ENCODE measurements at regions not wholly inside any gene's neighbourhood (a gene's known extent, or its start where the extent isn't known, plus 50 kb on each side); places are given as distances from the start of the nearest gene placed in this dataset.

DNA sequence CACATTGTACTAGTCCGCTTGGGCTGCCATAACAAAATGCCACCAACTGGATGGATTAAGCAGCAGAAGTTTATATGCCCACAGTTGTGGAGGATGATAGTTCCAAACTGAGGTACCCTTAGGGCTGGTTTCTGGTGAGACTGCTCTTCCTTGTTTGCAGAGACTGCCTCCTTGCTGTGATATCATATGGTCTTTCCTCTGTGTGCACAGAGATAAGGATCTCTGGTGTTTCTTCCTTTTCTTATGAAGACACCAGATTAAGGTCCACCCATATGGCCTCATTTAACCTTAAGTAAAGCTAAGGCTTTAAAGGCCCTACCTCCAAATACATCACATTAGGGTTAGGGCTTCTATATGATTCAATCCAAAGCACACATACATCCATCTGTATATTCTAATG lies 738.2 kb upstream of the GCFC2 start:
- DNase-seq: no peak

DNA sequence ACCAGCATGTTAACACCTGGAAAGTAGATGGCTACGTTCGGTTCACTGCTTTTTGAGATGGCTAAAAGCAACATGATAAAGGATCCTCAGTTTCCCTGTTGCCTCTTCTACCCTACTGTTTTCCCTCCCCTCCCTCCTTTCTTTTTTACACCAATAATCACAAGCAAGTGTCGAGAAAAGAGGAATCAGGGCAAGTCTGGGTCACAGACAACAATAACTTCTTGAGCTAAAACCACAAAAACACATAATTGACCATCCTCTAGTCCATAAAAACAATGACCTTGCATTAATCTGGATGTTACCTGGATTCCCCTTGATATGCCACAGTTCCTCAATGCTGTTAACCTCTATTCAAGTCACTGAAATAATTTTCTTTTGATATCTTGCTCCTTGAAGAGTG lies 736.6 kb upstream of the GCFC2 start:
- no peak for DNase-seq

DNA sequence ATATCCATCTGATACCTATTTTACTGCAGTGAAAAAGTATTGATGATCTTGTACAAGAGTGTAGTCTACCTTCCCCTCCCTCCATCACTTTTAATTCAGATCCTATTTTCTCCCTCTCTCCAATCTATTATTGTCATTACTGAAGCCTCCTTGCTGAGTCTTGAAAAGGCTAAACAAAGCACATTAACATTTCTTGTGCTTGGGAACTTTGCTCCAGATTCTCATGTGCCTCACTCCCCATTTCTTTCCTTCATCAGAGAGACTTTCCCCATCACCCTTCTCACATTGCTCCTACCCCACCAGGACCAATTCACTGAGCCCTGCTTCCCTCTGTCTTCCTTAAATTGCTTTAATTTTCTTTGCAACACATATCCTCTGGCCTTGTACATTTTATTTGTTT lies 736.2 kb upstream of the GCFC2 start:
- no peak for DNase-seq

DNA sequence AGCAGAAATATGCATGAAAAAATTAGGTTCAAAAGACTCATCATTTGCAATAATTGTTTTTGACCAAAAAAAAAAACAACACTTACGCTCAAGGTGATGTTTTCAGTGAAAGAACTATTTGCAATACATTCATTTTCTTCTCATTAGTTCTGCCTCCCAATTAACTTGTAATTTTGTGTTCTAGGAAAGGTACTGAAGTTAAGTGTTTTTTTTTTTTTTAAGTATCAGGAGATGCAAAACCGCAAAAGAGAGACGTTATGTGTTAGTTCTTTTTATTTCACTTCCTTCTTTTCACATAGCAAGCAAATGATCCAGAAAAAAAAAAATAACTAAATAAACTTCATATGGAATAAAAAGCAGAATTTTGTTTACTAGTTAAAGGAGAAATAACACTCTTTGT lies 735.2 kb upstream of the GCFC2 start:
- DNase-seq: no peak

DNA sequence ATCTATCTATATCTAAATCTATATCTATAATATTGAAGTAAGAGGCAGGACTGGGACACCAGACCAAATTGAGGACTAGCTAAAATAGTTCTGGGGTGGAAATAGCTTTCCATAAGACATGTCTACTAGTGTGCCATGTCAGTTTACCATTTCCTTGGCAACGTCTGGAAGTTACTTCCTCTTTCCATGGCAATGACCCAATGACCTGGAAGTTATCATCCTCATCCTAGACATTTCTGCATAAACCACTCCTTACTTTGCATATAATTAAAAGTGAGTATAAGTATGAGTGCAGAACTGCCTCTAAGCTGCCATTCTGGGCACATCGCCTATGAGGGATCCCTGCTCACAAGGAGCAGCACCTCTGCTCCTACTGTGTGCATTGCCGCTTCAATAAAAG lies 734.0 kb upstream of the GCFC2 start:
- DNase-seq: no peak

DNA sequence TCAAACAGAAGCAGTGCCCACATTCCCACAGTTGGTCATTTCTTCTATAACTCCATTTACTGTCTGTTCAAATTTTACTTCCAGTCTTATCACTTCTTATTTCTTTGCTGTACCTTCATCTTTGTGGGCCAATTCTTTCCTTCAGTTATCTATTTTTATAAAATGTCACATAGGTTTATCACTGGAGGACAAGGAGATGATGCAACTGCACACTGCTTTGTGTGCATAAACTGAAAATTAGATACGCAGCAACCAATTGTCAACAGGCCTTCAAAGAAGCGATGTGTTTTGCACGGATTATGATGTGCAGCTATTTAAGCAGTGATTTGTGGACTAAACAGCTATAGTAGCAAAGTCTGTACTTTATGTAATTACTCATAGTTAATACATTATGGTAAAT lies 726.8 kb upstream of the GCFC2 start:
- DNase-seq: no peak

DNA sequence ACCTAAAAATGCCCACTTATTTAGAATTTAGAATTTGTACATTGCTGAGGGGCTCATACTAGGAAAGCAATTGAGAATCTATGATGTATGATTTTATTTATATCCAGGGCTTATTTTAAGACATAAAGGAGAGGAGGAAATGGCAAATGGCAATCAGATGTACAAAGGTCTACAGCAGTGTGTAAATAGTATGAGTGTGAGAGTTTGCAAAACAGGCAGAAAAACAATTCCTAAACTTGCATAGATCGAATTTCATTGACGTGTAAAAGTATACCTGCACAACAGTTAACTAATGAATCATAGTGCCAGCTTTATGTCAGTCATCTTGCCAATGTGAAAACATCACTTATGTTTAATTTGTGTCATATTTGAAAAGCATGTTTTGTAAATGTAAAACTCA lies 718.7 kb upstream of the GCFC2 start:
- DNase-seq: no peak

DNA sequence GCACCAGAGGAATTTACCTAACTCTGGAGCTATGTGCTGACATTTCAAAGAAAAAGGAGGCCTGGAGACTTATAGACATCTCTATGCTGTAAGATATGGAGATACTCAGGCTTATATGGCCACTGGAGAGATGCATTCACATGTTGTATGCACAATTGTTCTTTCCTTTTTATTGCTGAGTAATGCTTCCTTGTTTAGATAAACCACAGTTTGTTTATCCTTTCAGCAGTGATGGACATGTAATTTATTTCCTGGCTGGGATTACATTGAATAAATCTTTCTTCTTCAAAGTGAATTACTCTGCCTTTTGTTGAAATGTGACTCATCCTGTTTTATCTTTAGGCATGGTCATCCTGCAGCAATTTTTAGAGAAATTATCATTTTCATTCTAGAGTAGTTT lies 716.7 kb upstream of the GCFC2 start:
- DNase-seq: no peak

DNA sequence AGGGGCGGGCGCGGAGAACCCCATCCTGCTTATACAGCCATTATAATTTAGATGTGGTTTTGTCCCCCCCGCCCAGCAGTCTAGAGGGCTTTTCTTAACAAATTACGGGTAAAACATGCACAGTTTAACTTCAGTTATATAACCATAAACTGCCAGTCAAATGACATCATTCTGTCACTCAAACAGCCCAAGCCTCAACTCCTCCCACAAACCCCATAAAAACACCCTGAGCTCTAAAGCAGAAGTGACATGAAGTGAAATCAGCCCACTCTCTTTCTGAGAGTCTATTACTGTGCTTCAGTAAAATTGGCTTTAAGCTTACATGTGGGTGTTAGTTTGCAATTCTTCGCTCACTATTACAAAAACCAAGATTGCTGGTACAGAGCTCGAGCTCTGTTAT lies 705.1 kb upstream of the GCFC2 start:
- DNase-seq: no peak

DNA sequence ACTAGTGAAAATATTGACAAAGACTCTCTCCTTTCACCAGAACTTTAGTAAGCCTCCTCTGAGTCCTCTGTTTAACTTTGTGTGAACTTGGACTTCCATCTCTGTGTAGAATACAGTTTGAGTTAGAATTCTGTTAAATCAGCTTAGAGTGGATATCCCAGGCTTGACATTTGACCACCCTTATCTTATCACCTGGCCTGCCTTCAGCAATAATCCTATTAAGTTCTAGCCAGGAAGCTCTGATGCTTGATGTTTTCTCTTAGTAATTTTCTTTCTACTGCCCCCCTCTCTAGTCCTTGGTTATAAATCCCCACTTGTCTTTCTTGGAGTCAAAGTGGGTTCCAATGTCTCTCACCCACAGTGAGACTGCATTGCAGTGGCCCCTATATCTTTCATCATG lies 702.7 kb upstream of the GCFC2 start:
- no peak for DNase-seq

DNA sequence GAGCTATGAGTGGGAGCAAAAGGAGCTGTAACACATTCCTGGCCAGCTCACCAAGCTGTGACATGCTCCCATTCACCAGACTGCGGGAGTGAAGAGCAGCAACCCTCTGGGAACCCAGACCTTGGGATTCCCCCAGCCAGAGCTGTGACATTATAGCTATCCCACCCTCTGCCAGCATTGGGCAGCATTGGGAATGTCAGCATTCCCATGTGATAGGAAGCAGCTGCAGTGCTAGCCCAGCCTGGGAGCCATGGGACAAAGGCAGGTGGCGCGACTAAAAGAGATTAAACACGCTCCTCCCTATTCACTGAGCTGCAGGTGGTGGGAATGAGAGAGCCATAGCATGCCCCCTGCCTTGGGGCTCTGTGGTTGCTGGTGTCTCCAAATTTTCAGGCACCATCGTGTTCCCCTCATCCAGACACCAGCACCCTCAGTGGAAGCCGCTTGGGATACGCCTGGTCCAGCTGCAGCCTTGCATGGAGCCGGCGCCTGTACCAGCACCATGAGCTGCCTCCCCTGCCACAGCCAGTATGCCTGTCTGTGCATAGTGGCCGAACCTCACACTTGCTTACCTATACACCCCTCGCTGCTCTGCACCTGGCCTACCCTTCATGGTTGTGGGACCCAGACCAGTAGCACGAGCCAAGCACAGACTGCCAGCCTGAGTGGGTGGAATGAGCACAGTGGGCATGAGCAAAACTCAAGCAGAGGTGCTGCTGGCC lies 695.6 kb upstream of the GCFC2 start:
- DNase-seq: no peak

DNA sequence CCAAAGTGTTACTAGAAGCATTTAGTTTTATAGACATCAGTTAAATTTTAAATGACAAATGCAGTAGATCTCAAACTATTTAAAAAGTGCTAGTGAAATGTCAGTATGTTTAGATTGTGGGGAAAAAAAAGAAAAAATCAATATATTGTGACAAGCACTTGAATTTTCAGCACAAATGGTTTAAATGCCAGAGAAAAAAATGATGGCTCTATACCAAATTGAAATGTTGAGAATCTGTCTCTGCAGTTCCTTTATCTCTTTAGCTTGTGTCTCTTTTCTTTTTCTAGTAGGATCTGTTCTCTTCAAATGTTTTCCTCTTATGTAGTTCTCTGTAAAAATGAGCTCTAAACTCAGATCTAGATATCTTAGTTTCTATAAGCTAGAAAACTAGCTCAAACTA lies 682.6 kb upstream of the GCFC2 start:
- no peak for DNase-seq

DNA sequence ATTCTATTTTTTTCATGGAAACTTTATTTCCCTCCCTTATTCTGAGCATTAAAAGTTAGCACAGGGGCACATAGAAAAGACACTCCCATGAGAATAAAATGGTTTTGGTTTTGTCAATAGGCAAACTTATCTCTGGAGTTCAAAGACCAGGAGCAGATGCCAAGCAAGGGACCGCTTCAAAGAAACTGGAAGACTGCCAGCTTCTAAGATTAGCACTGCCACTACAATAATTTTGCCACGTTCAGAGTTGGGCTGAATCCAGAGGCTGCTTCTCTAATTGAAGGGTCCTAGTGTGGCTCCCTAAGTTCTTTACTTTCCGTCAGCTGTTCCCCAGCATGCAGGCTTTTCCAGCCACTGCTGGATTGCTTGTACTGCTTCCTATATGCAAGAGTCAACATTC lies 681.0 kb upstream of the GCFC2 start:
- DNase-seq: no peak

DNA sequence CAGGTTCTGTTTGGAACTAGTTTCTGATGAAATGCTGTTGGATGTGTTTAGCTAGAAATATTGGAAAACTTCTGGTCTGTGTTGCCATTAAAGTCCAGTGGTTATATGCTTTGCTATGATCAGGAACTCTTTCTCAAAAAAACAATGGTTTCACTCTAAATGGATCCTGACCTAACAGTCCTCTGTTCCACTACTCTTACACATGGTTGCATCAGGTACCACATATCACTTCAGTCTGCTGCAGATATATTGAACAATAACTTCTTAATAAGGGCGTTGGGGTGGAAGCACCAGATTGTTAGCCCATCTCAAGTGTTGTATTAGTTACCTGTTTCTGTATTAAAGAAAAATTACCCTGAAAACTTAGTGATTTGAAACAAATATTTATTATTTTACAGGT lies 676.6 kb upstream of the GCFC2 start:
- DNase-seq: no peak

DNA sequence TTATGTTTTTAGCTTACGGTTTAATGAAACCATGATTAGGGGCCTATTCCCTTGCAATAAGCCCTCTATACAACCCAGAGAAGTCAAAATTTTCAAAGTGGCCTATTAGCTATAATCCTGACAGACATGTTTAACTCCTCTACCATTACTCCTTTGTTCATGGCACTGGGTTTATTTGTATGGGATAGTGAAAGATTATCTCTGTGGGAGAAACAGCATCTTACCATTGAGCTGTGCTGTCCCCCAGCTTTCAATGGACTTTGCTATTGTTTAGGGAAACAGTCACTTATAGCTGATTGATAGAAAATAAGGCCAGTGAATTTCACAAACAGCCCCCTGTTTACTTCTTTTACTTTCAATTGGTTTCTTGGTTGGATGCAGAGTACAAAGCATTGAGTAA lies 675.2 kb upstream of the GCFC2 start:
- DNase-seq: no peak

DNA sequence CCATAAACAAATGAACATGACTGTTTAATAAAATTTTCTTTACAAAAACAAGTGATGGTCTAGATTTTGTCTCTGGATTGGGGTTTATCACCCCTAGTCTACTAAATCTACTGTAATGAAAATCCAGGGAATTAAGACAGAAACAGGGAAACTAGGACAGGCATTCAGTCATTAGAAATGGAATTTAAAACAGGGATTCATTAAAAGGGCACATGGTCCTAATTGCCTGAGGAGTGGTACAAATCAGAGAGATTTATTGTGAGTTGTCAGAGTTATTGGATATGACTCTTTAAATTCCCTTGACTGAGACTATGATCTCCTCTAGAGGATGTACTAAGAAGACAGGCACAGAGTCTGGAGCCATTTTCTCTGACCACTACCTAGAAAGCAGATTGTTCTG lies 670.9 kb upstream of the GCFC2 start:
- no peak for DNase-seq

DNA sequence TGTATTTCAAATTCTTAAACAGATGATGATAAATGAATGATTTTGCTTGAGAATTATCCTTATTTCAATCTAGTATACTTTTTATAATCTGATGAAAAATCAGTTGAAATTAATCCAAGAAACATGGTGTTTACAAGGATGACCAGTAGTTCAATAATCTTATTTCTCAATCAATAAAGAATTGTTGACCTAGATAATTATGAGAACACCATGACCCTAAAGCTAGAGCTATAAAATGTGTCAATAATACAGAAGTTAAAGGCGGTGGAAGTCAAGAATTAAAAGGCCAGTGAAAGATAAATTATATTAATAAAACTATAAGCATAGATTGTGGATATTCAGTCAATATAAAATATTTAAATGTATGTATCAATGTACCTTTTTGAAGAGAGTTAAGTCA lies 667.4 kb upstream of the GCFC2 start:
- no peak for DNase-seq

DNA sequence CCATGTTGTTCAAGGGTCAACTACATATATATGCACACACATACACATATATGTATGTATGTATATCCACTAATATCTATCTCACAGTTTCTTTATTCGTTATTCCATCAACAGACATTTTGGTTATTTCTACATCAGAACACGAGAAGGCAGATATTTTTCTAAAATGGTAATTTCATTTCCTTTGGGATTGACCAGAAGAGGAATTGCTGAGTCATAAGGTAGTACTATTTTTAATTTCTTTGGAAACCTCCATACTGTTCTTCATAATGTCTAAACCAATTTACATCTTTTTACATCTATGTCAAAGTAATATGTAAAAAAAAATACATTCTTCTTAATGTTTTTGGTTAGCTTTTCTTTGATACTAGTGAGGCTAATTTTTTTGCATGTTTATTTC lies 630.7 kb upstream of the GCFC2 start:
- DNase-seq: no peak

DNA sequence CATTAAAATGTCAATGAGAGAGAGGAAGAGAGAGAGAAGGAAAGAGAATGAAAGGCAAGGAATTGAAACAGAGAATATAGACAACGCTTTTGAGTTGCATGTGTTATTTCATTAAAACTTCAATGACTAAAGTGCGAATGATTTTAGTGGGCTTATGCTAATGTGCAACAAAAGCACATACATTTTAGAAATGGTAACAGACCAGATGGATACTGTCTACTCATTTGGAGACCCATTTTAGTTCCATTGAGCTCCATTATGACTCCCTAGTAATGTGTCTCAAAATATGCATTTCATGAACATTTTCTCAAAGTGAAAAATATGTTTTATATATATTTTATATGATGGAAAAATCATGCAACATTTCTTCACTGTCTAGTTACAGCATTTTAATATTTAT lies 622.2 kb upstream of the GCFC2 start:
- no peak for DNase-seq

DNA sequence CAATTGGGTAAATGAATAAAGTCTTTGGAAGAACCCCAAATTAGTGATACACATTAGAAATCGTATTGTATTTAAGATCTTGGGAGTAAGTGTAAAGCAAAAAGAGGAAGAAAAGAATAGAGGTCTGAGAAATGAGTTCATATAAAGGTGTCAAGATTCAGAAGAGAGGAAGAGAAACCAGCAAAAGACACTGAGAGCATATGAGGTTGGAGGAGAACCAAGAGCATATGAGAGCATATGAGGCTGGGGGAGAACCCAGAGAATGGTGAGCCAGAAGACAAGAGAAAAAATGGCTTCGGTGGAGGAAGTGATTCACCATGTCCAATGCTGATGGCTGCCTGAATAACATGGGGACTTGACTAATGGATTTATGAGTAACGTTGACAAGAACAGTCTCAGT lies 620.1 kb upstream of the GCFC2 start:
- no peak for DNase-seq

DNA sequence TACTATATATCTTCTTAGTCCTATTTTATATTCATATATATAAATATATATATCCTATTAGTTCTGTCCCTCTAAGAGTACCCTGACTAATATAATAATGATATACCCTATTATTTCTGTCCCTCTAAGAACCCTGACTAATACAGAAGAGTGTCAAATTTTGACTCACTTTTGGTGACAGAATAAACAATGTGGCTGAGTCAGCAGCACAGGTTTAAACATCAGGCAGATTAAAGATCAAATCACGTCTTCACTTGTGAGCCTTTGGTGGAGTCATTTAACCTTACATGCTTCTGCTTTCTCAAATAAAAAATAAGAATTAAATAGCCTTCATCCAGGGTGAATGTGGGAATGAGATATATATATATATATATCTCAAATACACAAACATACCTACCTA lies 615.9 kb upstream of the GCFC2 start:
- DNase-seq: no peak

DNA sequence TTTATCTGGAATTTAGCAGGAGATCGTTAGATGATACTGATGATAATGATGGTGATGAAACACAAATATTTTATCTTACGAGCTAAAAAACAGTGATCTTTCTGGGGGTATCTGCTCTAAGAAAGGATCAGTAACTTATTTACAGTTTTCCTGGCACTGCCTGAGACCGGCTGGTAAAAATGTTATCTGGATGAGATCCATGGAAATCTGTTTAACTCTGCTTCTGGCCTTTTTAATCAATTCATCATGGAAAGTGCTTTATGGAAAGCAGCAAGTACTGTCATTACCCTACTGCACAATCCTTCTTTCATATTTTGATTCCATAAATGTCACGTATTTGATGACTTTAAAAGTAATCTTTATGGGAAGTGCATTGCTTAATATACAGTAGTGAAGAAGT lies 612.7 kb upstream of the GCFC2 start:
- no peak for DNase-seq

DNA sequence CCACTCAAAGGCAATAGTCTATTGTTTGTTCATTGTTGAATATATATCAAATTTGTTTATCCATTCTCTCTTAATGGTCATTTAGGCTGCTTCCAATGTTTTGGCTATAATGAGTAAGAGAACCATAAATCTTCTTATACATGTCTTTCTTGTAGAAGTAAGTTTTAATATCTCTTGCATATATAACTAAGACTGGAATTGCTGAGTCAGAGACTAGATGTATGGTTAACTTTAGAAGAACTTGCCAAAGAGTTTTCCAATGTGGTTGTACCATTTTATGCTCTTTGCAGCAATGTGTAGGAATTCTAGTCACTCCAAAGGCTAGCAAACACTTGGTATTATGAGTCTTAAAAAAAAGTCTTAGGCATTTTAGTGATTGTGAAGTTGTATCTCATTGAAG lies 610.0 kb upstream of the GCFC2 start:
- DNase-seq: no peak

DNA sequence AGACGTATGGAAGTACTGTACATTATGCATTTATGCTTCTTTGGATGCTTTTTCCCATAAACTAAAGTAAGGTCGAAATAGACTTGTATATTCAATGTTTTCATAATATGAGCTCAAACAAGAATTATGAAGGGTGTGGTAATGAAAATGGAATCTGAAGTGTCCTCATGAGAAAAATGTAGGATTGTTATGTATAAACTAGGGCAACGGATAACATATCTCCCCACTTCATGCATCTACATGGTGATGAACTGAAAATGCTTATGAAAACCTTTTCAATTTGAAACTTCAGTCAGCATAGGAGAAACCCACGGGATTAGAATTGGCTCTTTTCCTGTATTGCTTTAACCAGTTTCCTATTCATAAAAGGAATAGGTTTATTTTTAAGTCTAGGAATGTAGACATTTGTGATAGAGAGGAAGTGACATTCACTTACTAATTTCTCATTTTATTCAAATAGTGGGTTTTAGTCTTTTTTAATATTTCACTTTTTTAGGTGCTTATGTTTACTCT lies 608.2 kb upstream of the GCFC2 start:
- no peak for DNase-seq

DNA sequence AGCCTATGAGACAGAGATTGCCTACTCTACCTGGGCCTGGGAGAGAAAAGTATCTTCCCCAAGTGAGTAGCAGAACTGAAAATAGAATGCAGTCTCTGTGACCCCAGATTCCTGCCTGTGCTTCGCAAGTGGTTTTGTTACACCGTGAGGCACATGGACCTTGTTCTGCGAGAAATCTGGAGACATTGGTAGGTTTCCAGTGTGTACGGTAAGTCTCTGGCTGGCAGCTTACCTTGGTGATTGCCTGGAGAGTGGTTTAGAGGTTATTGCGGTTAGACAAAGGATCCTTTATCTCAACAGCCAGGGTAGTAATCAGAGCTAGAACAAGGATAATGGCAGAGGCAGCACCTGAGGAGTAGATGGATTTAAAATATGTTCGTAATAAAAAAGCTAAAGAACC lies 606.0 kb upstream of the GCFC2 start:
- no peak for DNase-seq

Measured in activated T-cell treated with anti-CD3 and anti-CD28 coated beads, Interleukin-2, amount 50 U/mL, for 48 hours (primary cell).